Right atrium auricular region (tissue), 2 donors: ENCODE measurements at regions not wholly inside any gene's neighbourhood (a gene's known extent, or its start where the extent isn't known, plus 50 kb on each side); places are given as distances from the start of the nearest gene placed in this dataset.
"Not testable (repeated sequence)": the region's sequence is repeated elsewhere in the genome, so short reads cannot be mapped to it uniquely, and the experiment has no call there.

Source experiments
- DNase-seq: peaks from one replicate; pipeline ENCODE4 v3.0.0-alpha.2; 2019; ENCODE audit warnings: low spot score
- H3K27ac ChIP-seq, 2 donors: fragments of 200-600 bp; sonication (generic); 1 replicate in 1 of 2; 2 replicates in 1 of 2; pipeline ENCODE4 v1.5.1; 2016 to 2019
- H3K27me3 ChIP-seq, 2 donors: fragments of 200-600 bp; sonication (generic); one replicate each; pipeline versions ENCODE4 v1.5.1 to v1.6.0; 2017 to 2019
- H3K36me3 ChIP-seq: fragments of 200-600 bp; sonication (generic); one replicate; pipeline ENCODE4 v1.5.1; 2016
- H3K4me1 ChIP-seq, 2 donors: fragments of 200-600 bp; sonication (generic); one replicate each; pipeline versions ENCODE4 v1.5.1 to v1.6.0; 2017 to 2019
- H3K4me3 ChIP-seq, 2 donors: fragments of 200-600 bp; sonication (generic); 1 replicate in 1 of 2; 2 replicates in 1 of 2; pipeline ENCODE4 v1.5.1; 2017 to 2019; ENCODE audit warnings: mild to moderate bottlenecking in 1 of 2, moderate library complexity in 1 of 2
- H3K9me3 ChIP-seq, 2 donors: fragments of 200-600 bp; sonication (generic); one replicate each; pipeline ENCODE4 v1.5.1; 2019
- TF ChIP-seq, protein P1 (sequence below), 2 donors: fragments of 200-600 bp; sonication (generic); IDR thresholded peaks; one replicate each; pipeline ENCODE4 v1.5.1; 2019; ENCODE audit warnings: antibody characterized with exemption in 2 of 2

GRCh38 chr5:117533792-117534191, 959.2 kb upstream of the SEMA6A start:
- H3K4me1 ChIP-seq: no peaks in the 10 kb centered on the region
- no peaks in the 10 kb centered on the region for H3K27me3 ChIP-seq
- no peak for DNase-seq
- H3K9me3 ChIP-seq: no peaks in the 10 kb centered on the region
- TF ChIP-seq, protein P1, sequence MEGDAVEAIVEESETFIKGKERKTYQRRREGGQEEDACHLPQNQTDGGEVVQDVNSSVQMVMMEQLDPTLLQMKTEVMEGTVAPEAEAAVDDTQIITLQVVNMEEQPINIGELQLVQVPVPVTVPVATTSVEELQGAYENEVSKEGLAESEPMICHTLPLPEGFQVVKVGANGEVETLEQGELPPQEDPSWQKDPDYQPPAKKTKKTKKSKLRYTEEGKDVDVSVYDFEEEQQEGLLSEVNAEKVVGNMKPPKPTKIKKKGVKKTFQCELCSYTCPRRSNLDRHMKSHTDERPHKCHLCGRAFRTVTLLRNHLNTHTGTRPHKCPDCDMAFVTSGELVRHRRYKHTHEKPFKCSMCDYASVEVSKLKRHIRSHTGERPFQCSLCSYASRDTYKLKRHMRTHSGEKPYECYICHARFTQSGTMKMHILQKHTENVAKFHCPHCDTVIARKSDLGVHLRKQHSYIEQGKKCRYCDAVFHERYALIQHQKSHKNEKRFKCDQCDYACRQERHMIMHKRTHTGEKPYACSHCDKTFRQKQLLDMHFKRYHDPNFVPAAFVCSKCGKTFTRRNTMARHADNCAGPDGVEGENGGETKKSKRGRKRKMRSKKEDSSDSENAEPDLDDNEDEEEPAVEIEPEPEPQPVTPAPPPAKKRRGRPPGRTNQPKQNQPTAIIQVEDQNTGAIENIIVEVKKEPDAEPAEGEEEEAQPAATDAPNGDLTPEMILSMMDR (IDR thresholded peaks at IDR 0.05): no peak
- H3K36me3 ChIP-seq: no peaks in the 10 kb centered on the region
- no peak overlapping the region for H3K4me3 ChIP-seq
- H3K27ac ChIP-seq: no peak overlapping the region

DNA sequence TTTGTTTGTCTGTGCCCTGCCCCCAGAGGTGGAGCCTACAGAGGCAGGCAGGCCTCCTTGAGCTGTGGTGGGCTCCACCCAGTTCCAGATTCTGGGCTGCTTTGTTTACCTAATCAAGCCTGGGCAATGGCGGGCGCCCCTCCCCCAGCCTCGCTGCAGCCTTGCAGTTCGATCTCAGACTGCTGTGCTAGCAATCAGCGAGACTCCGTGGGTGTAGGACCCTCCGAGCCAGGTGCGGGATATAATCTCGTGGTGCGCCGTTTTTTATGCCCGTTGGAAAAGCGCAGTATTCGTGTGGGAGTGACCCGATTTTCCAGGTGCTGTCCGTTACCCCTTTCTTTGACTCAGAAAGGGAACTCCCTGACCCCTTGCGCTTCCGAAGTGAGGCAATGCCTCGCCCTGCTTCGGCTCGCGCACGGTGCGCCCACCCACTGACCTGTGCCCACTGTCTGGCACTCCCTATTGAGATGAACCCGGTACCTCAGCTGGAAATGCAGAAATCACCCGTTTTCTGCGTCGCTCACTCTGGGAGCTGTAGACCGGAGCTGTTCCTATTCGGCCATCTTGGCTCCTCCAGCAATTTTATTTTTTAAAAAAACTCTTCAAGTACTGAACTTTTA, 958.5 kb upstream of the SEMA6A start:
- not testable (repeated sequence) for H3K4me3 ChIP-seq, H3K36me3 ChIP-seq, H3K27me3 ChIP-seq, DNase-seq, H3K27ac ChIP-seq, H3K9me3 ChIP-seq, H3K4me1 ChIP-seq

DNA sequence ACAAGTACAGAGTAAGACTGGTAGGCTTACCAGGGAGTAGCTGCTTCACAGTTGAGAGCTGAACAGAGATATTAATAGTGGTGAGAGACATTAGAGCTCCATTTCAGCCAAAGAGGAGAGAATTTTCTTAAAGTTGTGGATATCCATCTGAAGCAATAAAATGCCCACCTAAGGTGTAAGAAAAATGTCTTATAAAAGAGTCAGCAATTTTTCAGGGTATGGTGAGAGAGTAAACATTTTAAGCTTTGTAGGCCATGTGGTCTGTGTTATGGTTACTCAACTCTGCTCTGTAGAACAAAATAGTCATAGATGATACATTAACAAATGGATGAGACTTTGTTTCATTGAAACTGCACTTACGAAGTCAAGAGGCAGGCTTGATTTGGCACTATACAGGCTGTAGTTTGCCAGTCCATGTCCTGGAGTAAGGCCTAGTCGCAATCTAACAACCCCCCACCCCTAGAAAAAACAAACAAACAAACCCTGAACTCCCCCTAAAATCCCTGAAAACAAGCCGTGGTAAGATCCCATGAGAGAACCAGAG, 945.4 kb upstream of the SEMA6A start:
- Histone ChIP-seq H3K27me3 (no peaks in the 10 kb centered on the region), H3K27ac (no peak overlapping the region), H3K4me1 (no peaks in the 10 kb centered on the region), H3K4me3 (no peak overlapping the region), H3K36me3 (no peaks in the 10 kb centered on the region), H3K9me3 (peaks cover 0 to 5% of the 10 kb centered on the region in 2 donors)
- DNase-seq: no peak
- TF ChIP-seq, protein P1 (IDR thresholded peaks at IDR 0.05): no peak

GRCh38 chr5:117504305-117504704, 929.7 kb upstream of the SEMA6A start:
- H3K4me1 ChIP-seq: no peaks in the 10 kb centered on the region
- H3K27ac ChIP-seq: no peak overlapping the region
- no peaks in the 10 kb centered on the region for H3K36me3 ChIP-seq
- no peaks in the 10 kb centered on the region for H3K27me3 ChIP-seq
- H3K9me3 ChIP-seq: no peaks in the 10 kb centered on the region
- TF ChIP-seq, protein P1 (IDR thresholded peaks at IDR 0.05): no peak
- H3K4me3 ChIP-seq: no peak overlapping the region
- no peak for DNase-seq

GRCh38 chr5:117497601-117498000, 923.0 kb upstream of the SEMA6A start:
- Histone ChIP-seq H3K4me1 (no peaks in the 10 kb centered on the region), H3K27ac (no peak overlapping the region), H3K27me3 (no peaks in the 10 kb centered on the region), H3K4me3 (no peak overlapping the region), H3K9me3 (peaks cover 0 to 5% of the 10 kb centered on the region in 2 donors), H3K36me3 (no peaks in the 10 kb centered on the region)
- TF ChIP-seq, protein P1 (IDR thresholded peaks at IDR 0.05): no peak
- no peak for DNase-seq

- TF ChIP-seq, protein P1 (IDR thresholded peaks at IDR 0.05): no peak
- no peaks in the 10 kb centered on the region for H3K4me1 ChIP-seq
- H3K27me3 ChIP-seq: no peaks in the 10 kb centered on the region
- peaks cover 0 to 5% of the 10 kb centered on the region in 2 donors for H3K9me3 ChIP-seq
- H3K27ac ChIP-seq: no peak overlapping the region
- H3K4me3 ChIP-seq: no peak overlapping the region
- H3K36me3 ChIP-seq: no peaks in the 10 kb centered on the region
- DNase-seq: no peak
Observed at GRCh38 chr5:117496801-117497200, 922.2 kb upstream of the SEMA6A start.
